NCI-H1436 (cell line): ENCODE measurements at regions not wholly inside any gene's neighbourhood (a gene's known extent, or its start where the extent isn't known, plus 50 kb on each side); places are given as distances from the start of the nearest gene placed in this dataset.
"Not testable (repeated sequence)": the region's sequence is repeated elsewhere in the genome, so short reads cannot be mapped to it uniquely, and the experiment has no call there.

Experiments used
- DNase-seq: peaks from one replicate; lab custom pipeline; 2025; lab: John Stamatoyannopoulos, UW

- DNase-seq: no peak
Measured at GRCh38 chr1:14259191-14259757, 339.2 kb upstream of the KAZN start.

DNA sequence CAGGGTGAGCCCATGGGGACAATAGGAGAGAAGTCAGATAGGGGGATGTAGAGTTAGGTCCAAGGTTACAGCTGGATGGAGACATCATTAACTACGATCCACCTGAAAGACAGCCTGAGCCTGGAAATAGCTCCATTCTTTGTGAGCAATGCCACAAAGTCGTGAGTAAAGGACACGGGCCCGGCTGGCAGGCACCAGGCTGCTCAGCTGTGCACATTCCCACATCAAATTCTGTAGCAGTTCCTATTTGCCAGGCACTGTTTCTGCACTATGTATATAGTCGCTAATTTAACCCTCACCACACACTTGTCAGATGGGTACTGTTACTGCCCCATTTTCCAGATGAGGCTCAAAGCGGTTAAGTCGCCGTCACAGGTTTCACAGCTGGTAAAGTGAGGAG is 338.0 kb upstream of the KAZN start:
- no peak for DNase-seq

DNA sequence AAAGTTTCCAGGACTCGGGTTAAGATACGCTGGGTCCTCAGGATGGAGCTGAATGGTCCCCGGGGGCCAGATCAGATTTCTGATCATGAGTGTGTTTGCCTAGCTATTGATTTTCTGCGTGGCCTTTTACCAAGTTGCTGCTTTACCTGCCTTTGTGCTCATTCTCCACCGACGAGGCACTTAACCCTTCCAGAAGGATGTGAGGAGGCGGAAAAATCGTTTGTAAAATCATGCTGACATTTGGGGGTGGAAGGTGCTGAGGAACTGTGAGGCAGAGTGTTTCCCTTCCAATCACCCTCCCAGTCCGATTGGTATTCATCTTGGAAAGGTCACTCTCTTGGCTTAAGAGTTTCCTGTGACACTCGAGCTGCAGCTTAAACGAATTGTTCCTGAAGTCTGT is 337.1 kb upstream of the KAZN start:
- DNase-seq: no peak

DNA sequence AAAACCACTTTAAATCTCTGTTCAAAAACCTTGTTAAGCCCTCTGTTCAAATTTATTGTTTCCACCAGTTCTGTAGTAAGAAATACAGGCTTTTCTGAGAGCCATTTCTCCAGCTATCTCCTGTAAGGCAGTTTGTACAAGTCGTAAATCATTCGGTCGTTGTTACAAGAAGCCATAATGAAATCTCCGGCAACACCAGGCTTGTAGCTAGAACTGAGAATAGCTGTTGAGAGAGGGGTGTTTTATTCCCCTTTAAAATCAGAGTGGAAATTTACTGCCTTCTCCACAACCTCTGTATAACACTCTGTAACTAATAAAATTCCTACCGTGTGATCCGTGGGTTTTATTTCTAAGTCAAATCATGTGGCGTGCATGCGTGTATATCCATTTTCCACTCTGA is 335.8 kb upstream of the KAZN start:
- DNase-seq: no peak

GRCh38 chr1:14263225-14263624 is 335.3 kb upstream of the KAZN start:
- peak; percentile 73 for DNase-seq

- peak; percentile 18 for DNase-seq
Measured at GRCh38 chr1:14263671-14264070, 334.8 kb upstream of the KAZN start.

GRCh38 chr1:14265495-14265894 is 333.0 kb upstream of the KAZN start:
- DNase-seq: peak; percentile 44

DNA sequence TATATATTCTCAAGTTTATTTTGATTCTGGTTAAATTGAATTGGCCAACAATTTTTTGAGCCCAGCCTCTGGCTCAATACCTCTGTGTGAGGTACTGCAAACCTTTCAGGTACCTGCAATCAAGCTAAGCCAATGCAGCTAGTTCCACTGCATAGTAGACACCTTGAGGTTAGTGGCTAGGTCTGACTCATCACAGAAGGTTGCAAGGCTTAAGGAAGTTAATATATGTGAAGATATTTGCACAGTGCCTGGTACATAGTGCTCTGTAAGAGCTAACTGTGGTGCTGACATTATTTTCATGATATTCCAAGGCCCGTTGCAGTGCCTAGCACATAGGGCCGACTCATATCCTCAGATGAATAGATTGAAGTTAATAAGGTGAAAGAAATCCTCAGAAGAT is 330.5 kb upstream of the KAZN start:
- no peak for DNase-seq

- DNase-seq: no peak
Measured at GRCh38 chr1:14270821-14271220, 327.7 kb upstream of the KAZN start.

DNA sequence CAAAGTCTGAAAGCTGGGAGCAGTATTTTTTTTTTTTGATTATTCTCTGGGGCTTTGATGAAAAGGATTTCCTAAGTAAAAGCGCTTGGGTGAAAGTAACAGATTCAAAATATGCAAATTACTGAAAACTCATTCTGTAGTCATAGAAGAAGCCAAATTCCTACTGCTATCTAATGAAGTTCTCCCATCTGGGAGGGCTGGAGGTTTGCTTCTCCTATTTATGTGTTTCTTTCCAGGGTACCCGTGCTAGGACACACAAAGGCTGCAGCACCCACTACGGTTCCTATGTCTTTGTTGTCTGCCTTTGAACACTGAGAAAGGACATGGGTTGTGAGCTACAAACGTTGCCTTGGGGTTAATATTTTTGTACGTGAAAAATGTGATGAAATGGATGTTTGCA is 324.7 kb upstream of the KAZN start:
- no peak for DNase-seq

- DNase-seq: not testable (repeated sequence)
Measured at GRCh38 chr1:14279891-14280290, 318.6 kb upstream of the KAZN start.

DNA sequence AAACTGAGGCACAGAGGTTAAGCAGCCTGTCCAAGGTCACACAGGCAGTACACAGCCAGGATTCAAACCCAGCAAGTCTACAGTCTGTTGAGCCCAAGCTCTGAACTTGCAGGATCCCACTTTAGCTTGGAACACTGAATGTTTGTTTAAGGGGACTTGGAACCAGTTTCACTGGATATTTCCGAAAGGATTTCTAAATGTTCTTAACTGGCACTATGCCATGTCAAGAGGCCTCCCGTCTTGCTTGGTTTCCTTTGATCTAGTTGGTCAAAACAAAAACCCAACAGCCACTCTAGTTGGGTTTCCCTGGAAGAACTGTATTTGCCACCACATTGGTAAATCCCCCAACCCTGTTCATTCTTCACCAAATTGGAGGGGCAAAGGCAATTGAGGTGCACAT is 317.6 kb upstream of the KAZN start:
- no peak for DNase-seq

GRCh38 chr1:14281412-14281811 is 317.1 kb upstream of the KAZN start:
- DNase-seq: no peak

DNA sequence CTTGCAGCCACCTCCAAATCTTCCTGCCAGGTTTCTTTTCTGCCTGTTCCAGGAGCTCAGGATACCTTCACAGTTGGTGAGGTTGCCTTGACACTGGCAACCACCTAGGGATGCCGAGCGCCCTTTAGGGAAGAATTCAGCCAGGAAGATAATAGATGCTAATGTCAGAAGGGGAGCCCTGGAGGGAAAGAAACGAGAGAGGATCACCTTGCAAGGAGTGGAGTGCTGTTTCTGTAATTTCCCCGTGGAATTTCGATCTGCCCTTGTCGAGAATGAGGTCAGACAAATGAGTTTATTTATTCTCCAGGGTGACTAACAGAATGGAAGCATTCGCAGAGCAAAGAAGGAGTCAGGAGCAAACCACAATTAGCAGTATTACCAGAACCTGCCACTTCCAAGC is 315.8 kb upstream of the KAZN start:
- DNase-seq: no peak

GRCh38 chr1:14285238-14285637 is 313.2 kb upstream of the KAZN start:
- DNase-seq: no peak

- DNase-seq: not testable (repeated sequence)
Measured at GRCh38 chr1:14291182-14291581, 307.3 kb upstream of the KAZN start.

GRCh38 chr1:14292520-14292919 is 306.0 kb upstream of the KAZN start:
- no peak for DNase-seq

DNA sequence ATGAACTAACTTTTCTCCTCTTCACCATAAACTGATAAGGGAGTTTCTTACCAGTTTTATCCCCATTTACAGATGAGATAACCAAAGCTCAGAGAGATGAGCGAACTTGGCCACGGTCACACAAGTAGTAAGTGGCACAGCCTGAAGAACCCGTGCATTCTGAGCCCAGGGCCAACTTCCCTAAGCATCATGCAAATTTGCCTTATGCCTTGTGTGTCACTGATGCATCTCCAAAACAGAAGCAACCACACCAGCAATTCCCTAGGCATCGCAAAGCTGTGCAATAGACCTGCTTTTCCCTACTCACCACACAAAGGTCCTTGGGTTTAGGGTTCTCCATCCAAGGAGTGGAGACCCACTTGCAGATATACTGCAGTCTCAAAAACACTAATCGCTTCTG is 304.5 kb upstream of the KAZN start:
- DNase-seq: no peak

GRCh38 chr1:14294860-14295536 is 303.5 kb upstream of the KAZN start:
- no peak for DNase-seq

GRCh38 chr1:14296795-14297194 is 301.7 kb upstream of the KAZN start:
- no peak for DNase-seq

- DNase-seq: no peak
Measured at GRCh38 chr1:14297356-14297755, 301.1 kb upstream of the KAZN start.

DNA sequence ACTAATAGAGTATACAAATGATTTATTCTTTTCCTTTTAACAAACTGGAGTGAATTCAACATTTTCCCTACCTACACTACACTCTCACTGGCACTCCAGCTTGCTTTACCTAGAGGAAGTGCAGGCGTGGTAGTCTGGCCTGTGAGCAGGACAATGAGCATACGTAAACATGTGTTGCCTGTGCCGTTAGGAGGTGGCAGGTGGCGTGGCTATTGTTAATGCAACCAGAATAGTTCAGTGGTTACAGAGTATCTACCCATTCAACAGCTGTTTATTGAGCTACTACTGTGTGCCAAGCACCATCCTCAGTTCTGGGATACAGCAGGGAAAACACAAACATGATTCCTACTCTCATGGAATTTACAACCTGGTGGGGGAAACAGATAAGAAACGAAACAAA is 299.7 kb upstream of the KAZN start:
- no peak for DNase-seq

- DNase-seq: no peak
Measured at GRCh38 chr1:14300991-14301703, 297.3 kb upstream of the KAZN start.

GRCh38 chr1:14301704-14302024 is 296.8 kb upstream of the KAZN start:
- DNase-seq: no peak
